C4-2B (cell line): ENCODE measurements at regions not wholly inside any gene's neighbourhood (a gene's known extent, or its start where the extent isn't known, plus 50 kb on each side); places are given as distances from the start of the nearest gene placed in this dataset.
"Not testable (repeated sequence)": the region's sequence is repeated elsewhere in the genome, so short reads cannot be mapped to it uniquely, and the experiment has no call there.

Experiments used
- H3K27ac ChIP-seq: fragments of 450-650 bp; 2 replicates; pipeline ENCODE4 v1.5.1; 2017
- CTCF ChIP-seq: fragments of 450-650 bp; conservative IDR thresholded peaks from 2 replicates; pipeline ENCODE4 v1.5.1; 2017; ENCODE audit warnings: mild to moderate bottlenecking
- ZFX ChIP-seq: fragments of 450-650 bp; IDR thresholded peaks from 2 replicates; pipeline ENCODE4 v1.6.1; 2017

- no peak overlapping the region for H3K27ac ChIP-seq
- TF ChIP-seq CTCF, result no peak
- no peak for TF ChIP-seq ZFX
Observed at GRCh38 chr2:52498077-52498750, 1269.4 kb upstream of the CHAC2 start.

- TF ChIP-seq ZFX, result no peak
- no peak for TF ChIP-seq CTCF
- no peak overlapping the region for H3K27ac ChIP-seq
Observed at GRCh38 chr2:52495816-52496215, 1271.8 kb upstream of the CHAC2 start.

GRCh38 chr2:52477166-52477565, 1290.4 kb upstream of the CHAC2 start:
- TF ChIP-seq CTCF (no peak), ZFX (no peak)
- H3K27ac ChIP-seq, result no peak overlapping the region

- TF ChIP-seq ZFX, result no peak
- H3K27ac ChIP-seq, result no peak overlapping the region
Observed at GRCh38 chr2:52475590-52475989, 1292.0 kb upstream of the CHAC2 start.

- H3K27ac ChIP-seq, result no peak overlapping the region
- TF ChIP-seq CTCF, result no peak
- TF ChIP-seq ZFX, result no peak
Observed at GRCh38 chr2:52474091-52474490, 1293.5 kb upstream of the CHAC2 start.

- no peak overlapping the region for H3K27ac ChIP-seq
- no peak for TF ChIP-seq CTCF
Observed at GRCh38 chr2:52473526-52473925, 1294.1 kb upstream of the CHAC2 start.

- H3K27ac ChIP-seq, result not testable (repeated sequence)
Observed at GRCh38 chr2:52470457-52470856, 1297.1 kb upstream of the CHAC2 start.

GRCh38 chr2:52467189-52467588, 1300.4 kb upstream of the CHAC2 start:
- TF ChIP-seq CTCF (no peak), ZFX (no peak)
- H3K27ac ChIP-seq, result no peak overlapping the region
